ENCODE measurements at regions not wholly inside any gene's neighbourhood (a gene's known extent, or its start where the extent isn't known, plus 50 kb on each side); places are given as distances from the start of the nearest gene placed in this dataset.

DNA sequence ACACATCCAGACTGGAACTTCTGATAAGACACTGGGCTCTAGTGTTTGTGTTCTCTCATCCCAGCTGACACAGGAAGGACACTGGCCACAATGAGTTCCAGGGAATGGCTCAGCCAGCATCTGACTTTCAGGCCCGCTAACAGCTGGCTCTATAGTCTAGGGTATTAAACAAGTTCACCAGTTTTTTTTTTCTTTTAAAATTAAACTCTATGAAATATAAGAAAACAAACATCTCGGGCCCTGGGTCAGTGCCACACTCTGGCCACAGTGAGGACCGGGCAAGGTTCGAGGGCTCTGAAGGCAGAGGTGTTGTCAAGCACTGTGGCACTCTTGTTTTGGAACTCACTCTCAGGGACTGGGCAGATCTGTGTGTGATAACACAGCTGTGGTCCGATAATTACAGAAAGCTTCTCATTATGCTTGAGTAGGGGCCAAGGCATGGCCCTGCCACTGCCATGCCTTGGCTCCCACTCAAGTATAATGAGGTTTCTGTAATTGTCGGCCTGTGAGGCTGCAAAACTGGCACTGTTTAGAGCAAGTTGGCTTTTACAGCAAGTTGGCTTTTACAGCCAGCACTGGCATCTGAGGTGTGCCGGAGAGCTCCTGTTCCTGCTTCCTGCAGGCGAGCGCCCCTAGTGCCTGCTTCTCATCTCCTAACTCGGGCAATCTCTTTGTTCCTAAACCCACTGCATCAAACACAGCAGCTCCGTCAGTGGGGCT, 62.8 kb downstream of the PPP1R2C start:
- no peak overlapping the region for H3K27ac ChIP-seq (ENCODE audit: low read depth in 2 of 2, low read length in 2 of 2)
- FAIRE-seq (peak; percentile 78), DNase-seq (peak; percentile 48 to 77 (median 68))
- peak; percentile 25 for TF ChIP-seq CTCF (IDR thresholded peaks at IDR 0.05; ENCODE audit: borderline replicate concordance, extremely low read depth, insufficient read depth)
- no peaks in the 10 kb centered on the region for H3K9me3 ChIP-seq (ENCODE audit: control insufficient read depth in 2 of 3, insufficient read depth in 1 of 3, low read length in 3 of 3)
- no peaks in the 10 kb centered on the region for H3K4me1 ChIP-seq (ENCODE audit: control insufficient read depth in 2 of 3, insufficient read depth in 2 of 3, low read depth in 1 of 3, low read length in 3 of 3)
- no peak overlapping the region for H3K9ac ChIP-seq (ENCODE audit: low read length in 3 of 3)
- H3K27me3 ChIP-seq (ENCODE audit: control insufficient read depth, insufficient read depth, low read length), result no peaks in the 10 kb centered on the region
- no peak overlapping the region for H3K4me3 ChIP-seq (ENCODE audit: low read length in 3 of 3)
- intact Hi-C loops (cut with DNase I), result no loop called here
- H3K36me3 ChIP-seq (ENCODE audit: control insufficient read depth in 2 of 3, insufficient read depth in 3 of 3, low read length in 3 of 3), result no peaks in the 10 kb centered on the region

- Histone ChIP-seq H3K27ac (ENCODE audit: low read depth in 2 of 2, low read length in 2 of 2) (no peak overlapping the region), H3K27me3 (ENCODE audit: control insufficient read depth, insufficient read depth, low read length) (no peaks in the 10 kb centered on the region), H3K36me3 (ENCODE audit: control insufficient read depth in 2 of 3, insufficient read depth in 3 of 3, low read length in 3 of 3) (no peaks in the 10 kb centered on the region), H3K4me3 (ENCODE audit: low read length in 3 of 3) (no peak overlapping the region), H3K9ac (ENCODE audit: low read length in 3 of 3) (no peak overlapping the region), H3K4me1 (ENCODE audit: control insufficient read depth in 2 of 3, insufficient read depth in 2 of 3, low read depth in 1 of 3, low read length in 3 of 3) (no peaks in the 10 kb centered on the region), H3K9me3 (ENCODE audit: control insufficient read depth in 2 of 3, insufficient read depth in 1 of 3, low read length in 3 of 3) (no peaks in the 10 kb centered on the region)
- no peak for TF ChIP-seq CTCF (IDR thresholded peaks at IDR 0.05; ENCODE audit: borderline replicate concordance, extremely low read depth, insufficient read depth)
- intact Hi-C loops (cut with DNase I), result no loop called here
- FAIRE-seq (no peak), DNase-seq (no peak)
These were observed 67.5 kb downstream of the PPP1R2C start for GRCh38 chrX:42710452-42710851.

- Histone ChIP-seq H3K27ac (ENCODE audit: low read depth in 2 of 2, low read length in 2 of 2) (no peak overlapping the region), H3K36me3 (ENCODE audit: control insufficient read depth in 2 of 3, insufficient read depth in 3 of 3, low read length in 3 of 3) (no peaks in the 10 kb centered on the region), H3K9ac (ENCODE audit: low read length in 3 of 3) (no peak overlapping the region), H3K9me3 (ENCODE audit: control insufficient read depth in 2 of 3, insufficient read depth in 1 of 3, low read length in 3 of 3) (no peaks in the 10 kb centered on the region), H3K27me3 (ENCODE audit: control insufficient read depth, insufficient read depth, low read length) (no peaks in the 10 kb centered on the region), H3K4me1 (ENCODE audit: control insufficient read depth in 2 of 3, insufficient read depth in 2 of 3, low read depth in 1 of 3, low read length in 3 of 3) (no peaks in the 10 kb centered on the region), H3K4me3 (ENCODE audit: low read length in 3 of 3) (no peak overlapping the region)
- no peak for DNase-seq
- intact Hi-C loops (cut with DNase I), result no loop called here
- no peak for TF ChIP-seq CTCF (IDR thresholded peaks at IDR 0.05; ENCODE audit: borderline replicate concordance, extremely low read depth, insufficient read depth)
- no peak for FAIRE-seq
These were observed 69.7 kb downstream of the PPP1R2C start for GRCh38 chrX:42708222-42708621.

DNA sequence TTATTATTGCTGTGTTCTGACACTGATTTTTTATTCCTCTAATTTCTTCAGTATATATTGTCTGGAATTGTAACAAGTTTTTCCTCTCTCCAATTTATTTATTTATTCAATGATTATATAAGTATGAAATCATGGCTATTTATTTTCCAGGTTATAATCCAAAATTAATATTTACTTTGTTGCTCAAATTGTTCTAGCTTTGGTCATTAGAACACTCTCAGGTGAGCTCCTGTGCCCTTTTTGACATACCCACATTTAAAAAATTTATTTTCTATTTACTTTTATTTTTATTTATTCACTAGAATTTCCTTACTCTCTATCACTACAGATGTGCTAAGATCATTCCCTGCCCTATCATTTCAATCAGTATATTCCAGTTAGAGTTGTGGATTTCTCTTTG, 70.2 kb downstream of the PPP1R2C start:
- FAIRE-seq (peak; percentile 52), DNase-seq (no peak)
- no peaks in the 10 kb centered on the region for H3K4me1 ChIP-seq (ENCODE audit: control insufficient read depth in 2 of 3, insufficient read depth in 2 of 3, low read depth in 1 of 3, low read length in 3 of 3)
- no peak overlapping the region for H3K27ac ChIP-seq (ENCODE audit: low read depth in 2 of 2, low read length in 2 of 2)
- TF ChIP-seq CTCF (IDR thresholded peaks at IDR 0.05; ENCODE audit: borderline replicate concordance, extremely low read depth, insufficient read depth), result no peak
- no peaks in the 10 kb centered on the region for H3K9me3 ChIP-seq (ENCODE audit: control insufficient read depth in 2 of 3, insufficient read depth in 1 of 3, low read length in 3 of 3)
- no peaks in the 10 kb centered on the region for H3K27me3 ChIP-seq (ENCODE audit: control insufficient read depth, insufficient read depth, low read length)
- intact Hi-C loops (cut with DNase I), result no loop called here
- no peak overlapping the region for H3K4me3 ChIP-seq (ENCODE audit: low read length in 3 of 3)
- H3K36me3 ChIP-seq (ENCODE audit: control insufficient read depth in 2 of 3, insufficient read depth in 3 of 3, low read length in 3 of 3), result no peaks in the 10 kb centered on the region
- no peak overlapping the region for H3K9ac ChIP-seq (ENCODE audit: low read length in 3 of 3)
